Activated CD4-positive, alpha-beta T cell treated with anti-CD3 and anti-CD28 coated beads, Interleukin-2, amount 50 U/mL, for 4 hours (primary cell): ENCODE measurements at regions not wholly inside any gene's neighbourhood (a gene's known extent, or its start where the extent isn't known, plus 50 kb on each side); places are given as distances from the start of the nearest gene placed in this dataset.
"Not testable (repeated sequence)": the region's sequence is repeated elsewhere in the genome, so short reads cannot be mapped to it uniquely, and the experiment has no call there.

Experiments used
- DNase-seq, 2 experiments: peaks; one replicate each; pipeline ENCODE4 v3.0.0-alpha.2; 2020

GRCh38 chr13:79906345-79906744 is 425.4 kb downstream of the NDFIP2 start:
- no peak for DNase-seq

- no peak for DNase-seq
Observed at GRCh38 chr13:79905018-79905417, 424.1 kb downstream of the NDFIP2 start.

- DNase-seq: no peak
Observed at GRCh38 chr13:79904581-79904980, 423.6 kb downstream of the NDFIP2 start.

- DNase-seq: no peak
Observed at GRCh38 chr13:79901336-79901735, 420.4 kb downstream of the NDFIP2 start.

- no peak for DNase-seq
Observed at GRCh38 chr13:79900356-79900755, 419.4 kb downstream of the NDFIP2 start.

- DNase-seq: no peak
Observed at GRCh38 chr13:79898996-79899395, 418.0 kb downstream of the NDFIP2 start.

- DNase-seq: no peak
Observed at GRCh38 chr13:79898202-79898826, 417.4 kb downstream of the NDFIP2 start.

- no peak for DNase-seq
Observed at GRCh38 chr13:79896851-79897250, 415.9 kb downstream of the NDFIP2 start.

GRCh38 chr13:79895416-79895815 is 414.5 kb downstream of the NDFIP2 start:
- no peak for DNase-seq

GRCh38 chr13:79887278-79887677 is 406.3 kb downstream of the NDFIP2 start:
- DNase-seq: not testable (repeated sequence)

GRCh38 chr13:79886601-79887000 is 405.6 kb downstream of the NDFIP2 start:
- no peak for DNase-seq

GRCh38 chr13:79884890-79885289 is 403.9 kb downstream of the NDFIP2 start:
- DNase-seq: no peak

- no peak for DNase-seq
Observed at GRCh38 chr13:79883216-79883615, 402.3 kb downstream of the NDFIP2 start.

- DNase-seq: no peak
Observed at GRCh38 chr13:79880818-79881217, 399.9 kb downstream of the NDFIP2 start.

GRCh38 chr13:79874396-79875360 is 393.7 kb downstream of the NDFIP2 start:
- DNase-seq: no peak

- no peak for DNase-seq
Observed at GRCh38 chr13:79871594-79871993, 390.6 kb downstream of the NDFIP2 start.

GRCh38 chr13:79870766-79871165 is 389.8 kb downstream of the NDFIP2 start:
- no peak for DNase-seq

GRCh38 chr13:79870123-79870522 is 389.2 kb downstream of the NDFIP2 start:
- DNase-seq: no peak

GRCh38 chr13:79869326-79869725 is 388.4 kb downstream of the NDFIP2 start:
- no peak for DNase-seq

GRCh38 chr13:79867254-79867653 is 386.3 kb downstream of the NDFIP2 start:
- no peak for DNase-seq

- DNase-seq: no peak
Observed at GRCh38 chr13:79866436-79866835, 385.5 kb downstream of the NDFIP2 start.

GRCh38 chr13:79862515-79862914 is 381.6 kb downstream of the NDFIP2 start:
- no peak for DNase-seq

GRCh38 chr13:79861731-79862130 is 380.8 kb downstream of the NDFIP2 start:
- no peak for DNase-seq

GRCh38 chr13:79860791-79861190 is 379.8 kb downstream of the NDFIP2 start:
- no peak for DNase-seq
